Smooth muscle cell (in vitro differentiated cells): ENCODE measurements at regions not wholly inside any gene's neighbourhood (a gene's known extent, or its start where the extent isn't known, plus 50 kb on each side); places are given as distances from the start of the nearest gene placed in this dataset.

Experiments used
- DNase-seq: peaks from one replicate; lab custom pipeline; 2025; ENCODE audit not compliant: unreplicated experiment; lab: John Stamatoyannopoulos, UW
- H2AFZ ChIP-seq: fragments of 200-600 bp; sonication (generic); 2 replicates; pipeline ENCODE4 v1.6.0; 2016; ENCODE audit warnings: antibody characterized with exemption, low read depth, mild to moderate bottlenecking
- H3F3A ChIP-seq: fragments of 200-600 bp; sonication (generic); 2 replicates; pipeline ENCODE4 v1.6.0; 2017; ENCODE audit warnings: antibody characterized with exemption, low read depth
- H3K27ac ChIP-seq: fragments of 200-600 bp; sonication (generic); 2 replicates; pipeline ENCODE4 v1.5.1; 2016; ENCODE audit warnings: low read depth, mild to moderate bottlenecking
- H3K27me3 ChIP-seq: fragments of 200-600 bp; sonication (generic); 2 replicates; pipeline ENCODE4 v1.6.1; 2016; ENCODE audit warnings: low read depth, mild to moderate bottlenecking
- H3K36me3 ChIP-seq: fragments of 200-600 bp; sonication (generic); 2 replicates; pipeline ENCODE4 v1.5.1; 2016; ENCODE audit warnings: low read depth
- H3K4me1 ChIP-seq: fragments of 200-600 bp; sonication (generic); 2 replicates; pipeline ENCODE4 v1.5.1; 2016; ENCODE audit warnings: low read depth
- H3K4me2 ChIP-seq: fragments of 200-600 bp; sonication (generic); 2 replicates; pipeline ENCODE4 v1.6.0; 2016; ENCODE audit warnings: mild to moderate bottlenecking
- H3K4me3 ChIP-seq: fragments of 200-600 bp; sonication (generic); 2 replicates; pipeline ENCODE4 v1.5.1; 2016; ENCODE audit warnings: mild to moderate bottlenecking
- H3K79me2 ChIP-seq: fragments of 200-600 bp; sonication (generic); 2 replicates; pipeline ENCODE4 v1.6.0; 2016; ENCODE audit warnings: low read depth, mild to moderate bottlenecking
- H3K9ac ChIP-seq: fragments of 200-600 bp; sonication (generic); 2 replicates; pipeline ENCODE4 v1.6.0; 2016; ENCODE audit warnings: low read depth
- H3K9me3 ChIP-seq: fragments of 200-600 bp; sonication (generic); replicated peaks from 2 replicates; pipeline ENCODE4 v1.5.1; 2016; ENCODE audit warnings: low read depth
- H4K20me1 ChIP-seq: fragments of 200-600 bp; sonication (generic); 2 replicates; pipeline ENCODE4 v1.6.0; 2016; ENCODE audit warnings: low read depth
- CTCF ChIP-seq: fragments of 200-600 bp; sonication (generic); IDR thresholded peaks from 2 replicates; pipeline ENCODE4 v1.5.1; 2017; ENCODE audit warnings: borderline replicate concordance, mild to moderate bottlenecking, antibody characterized with exemption; ENCODE audit not compliant: insufficient read depth, poor library complexity, severe bottlenecking
- WGBS: methylation state at CpG from one replicate; pipeline ENCODE4 v1.1.7; 2016; ENCODE audit warnings: low lambda C conversion rate; 5-methylcytosine and 5-hydroxymethylcytosine counted together

- H3K4me2 ChIP-seq = no peak overlapping the region
- H4K20me1 ChIP-seq = no peaks in the 10 kb centered on the region
- no peaks in the 10 kb centered on the region for H3F3A ChIP-seq
- H3K27me3 ChIP-seq = no peaks in the 10 kb centered on the region
- no peak for TF ChIP-seq CTCF
- H3K4me3 ChIP-seq = no peak overlapping the region
- no peak overlapping the region for H2AFZ ChIP-seq
- no peak overlapping the region for H3K9ac ChIP-seq
- DNase-seq = no peak
- no peaks in the 10 kb centered on the region for H3K79me2 ChIP-seq
- peaks cover 20% of the 10 kb centered on the region for H3K4me1 ChIP-seq
- H3K36me3 ChIP-seq = no peaks in the 10 kb centered on the region
- no peaks in the 10 kb centered on the region for H3K9me3 ChIP-seq
- no peak overlapping the region for H3K27ac ChIP-seq
Observed at GRCh38 chr6:19715167-19715551, 122.0 kb upstream of the ID4 start.

GRCh38 chr6:19719691-19720128 is 117.5 kb upstream of the ID4 start:
- Histone ChIP-seq H3K27ac (peak overlapping the region; percentile 66), H3K9me3 (no peaks in the 10 kb centered on the region), H3K27me3 (no peaks in the 10 kb centered on the region), H3F3A (no peaks in the 10 kb centered on the region), H3K79me2 (no peaks in the 10 kb centered on the region), H3K4me2 (peak overlapping the region; percentile 58), H3K9ac (peak overlapping the region; percentile 2), H2AFZ (peak overlapping the region; percentile 64), H4K20me1 (no peaks in the 10 kb centered on the region), H3K4me1 (peaks cover 18% of the 10 kb centered on the region), H3K4me3 (no peak overlapping the region), H3K36me3 (no peaks in the 10 kb centered on the region)
- no peak for TF ChIP-seq CTCF
- DNase-seq = no peak
- 15% methylated on average over 11 of the region's 11 CpGs for WGBS

GRCh38 chr6:19721766-19722377 is 115.3 kb upstream of the ID4 start:
- no peaks in the 10 kb centered on the region for H4K20me1 ChIP-seq

More at GRCh38 chr6:19721766-19722377, 115.3 kb upstream of the ID4 start:
- H3K4me3 ChIP-seq = no peak overlapping the region
- TF ChIP-seq CTCF = no peak
- H3K27me3 ChIP-seq = no peaks in the 10 kb centered on the region
- no peaks in the 10 kb centered on the region for H3F3A ChIP-seq
- WGBS = 97% methylated on average over 11 of the region's 11 CpGs
- H3K9ac ChIP-seq = no peak overlapping the region
- H3K36me3 ChIP-seq = no peaks in the 10 kb centered on the region
- no peak for DNase-seq
- peaks cover 14% of the 10 kb centered on the region for H3K4me1 ChIP-seq
- H3K27ac ChIP-seq = no peak overlapping the region
- no peak overlapping the region for H2AFZ ChIP-seq
- no peaks in the 10 kb centered on the region for H3K9me3 ChIP-seq
- no peak overlapping the region for H3K4me2 ChIP-seq
- no peaks in the 10 kb centered on the region for H3K79me2 ChIP-seq
